K562 (cell line): ENCODE measurements at regions not wholly inside any gene's neighbourhood (a gene's known extent, or its start where the extent isn't known, plus 50 kb on each side); places are given as distances from the start of the nearest gene placed in this dataset.

Experiments used
- ATAC-seq: fragments of 200-7000 bp; cut with Tn5 transposase; 3 replicates; pipeline ENCODE4 v1.9.1; 2020; ENCODE audit warnings: moderate library complexity
- BruUV-seq: library from RNA; stranded (reverse); fragments of 400-500 nt; replicated peaks from 2 replicates; lab custom pipeline; 2021; lab: Mats Ljungman, UMichigan
- CTCF ChIA-PET: fragments of 300-600 bp; formaldehyde crosslinking; extraction: SDS; loops from one replicate; lab custom pipeline; 2021; ENCODE audit warnings: low intra/inter-chr PET ratio; lab: Yijun Ruan, JAX
- POLR2A ChIA-PET: fragments of 300-600, 350-650 bp; sonication (Branson Sonifier 250); formaldehyde crosslinking; extraction: SDS; loops from one replicate; lab custom pipeline; 2021; ENCODE audit warnings: antibody characterized with exemption, inconsistent platforms; lab: Yijun Ruan, JAX
- DNase-seq, 4 experiments: peaks; one replicate each; pipeline versions ENCODE4 v3.0.0 to v3.0.0-alpha.2; 2011 to 2018; ENCODE audit warnings: low spot score in 3 of 4, mixed read lengths in 3 of 4; ENCODE audit errors: extremely low read depth in 1 of 4
- FAIRE-seq: peaks from 2 replicates; lab custom pipeline; 2011; peaks lifted over from hg19 to GRCh38; lab: Jason Lieb, UNC
- H2AFZ ChIP-seq: 2 replicates; pipeline ENCODE4 v1.6.0; 2011; ENCODE audit warnings: low read depth, low read length, control low read depth, inconsistent platforms
- H3K27ac ChIP-seq: fragments of 200-600 bp; 3 replicates; pipeline ENCODE4 v1.8.0; 2011; ENCODE audit warnings: low read depth, mild to moderate bottlenecking, control low read depth, inconsistent platforms, low read length, moderate library complexity, mixed read lengths; ENCODE audit errors: extremely low read depth
- H3K27me3 ChIP-seq, 2 experiments: fragments of 300-600 bp in 1 of 2; 2 replicates in 1 of 2; 3 replicates in 1 of 2; pipeline versions ENCODE4 v1.6.0 to v1.8.0; 2011; ENCODE audit warnings: inconsistent platforms in 2 of 2, low read length in 2 of 2, mild to moderate bottlenecking in 1 of 2, mixed read lengths in 1 of 2, moderate library complexity in 1 of 2; ENCODE audit not compliant: control insufficient read depth in 2 of 2, insufficient read depth in 2 of 2
- H3K36me3 ChIP-seq: fragments of 300-600 bp; 3 replicates; pipeline ENCODE4 v1.8.0; 2011; ENCODE audit warnings: mild to moderate bottlenecking, low read length, inconsistent platforms; ENCODE audit not compliant: control insufficient read depth, insufficient read depth
- H3K4me1 ChIP-seq, 2 experiments: fragments of 200-600 bp in 1 of 2; replicated peaks in 1 of 2; 2 replicates in 1 of 2; 3 replicates in 1 of 2; pipeline versions ENCODE4 v1.5.1 to v1.8.0; 2011; ENCODE audit warnings: inconsistent platforms in 2 of 2, low read length in 2 of 2, mild to moderate bottlenecking in 1 of 2, mixed read lengths in 1 of 2, moderate library complexity in 1 of 2; ENCODE audit not compliant: control insufficient read depth in 2 of 2, insufficient read depth in 2 of 2
- H3K4me2 ChIP-seq: 2 replicates; pipeline ENCODE4 v1.6.1; 2011; ENCODE audit warnings: low read length, control low read depth, inconsistent platforms, mixed read lengths; ENCODE audit not compliant: insufficient read depth
- H3K4me3 ChIP-seq: fragments of 200-600 bp; sonication (generic), shearing (Covaris generic); 2 replicates; pipeline ENCODE4 v1.5.1; 2016; ENCODE audit warnings: control low read depth, inconsistent platforms
- H3K79me2 ChIP-seq: fragments of 200-600 bp; 3 replicates; pipeline ENCODE4 v1.8.0; 2011; ENCODE audit warnings: low read length, inconsistent platforms; ENCODE audit not compliant: control insufficient read depth, insufficient read depth
- H3K9ac ChIP-seq, 2 experiments: 2 replicates each; pipeline versions ENCODE4 v1.6.0 to v1.6.1; 2011; ENCODE audit warnings: low read depth in 2 of 2, low read length in 2 of 2, control low read depth in 1 of 2, inconsistent platforms in 1 of 2, mild to moderate bottlenecking in 1 of 2, mixed read lengths in 1 of 2; ENCODE audit not compliant: insufficient read depth in 1 of 2
- H3K9me1 ChIP-seq: one replicate; pipeline ENCODE4 v1.6.0; 2011; ENCODE audit warnings: inconsistent platforms, mild to moderate bottlenecking, low read length, moderate library complexity; ENCODE audit not compliant: control insufficient read depth, insufficient read depth
- H3K9me3 ChIP-seq: replicated peaks from 2 replicates; pipeline ENCODE4 v1.5.1; 2011; ENCODE audit warnings: low read depth, low read length, inconsistent platforms; ENCODE audit not compliant: control insufficient read depth, insufficient read depth
- H4K20me1 ChIP-seq: replicated peaks from 2 replicates; pipeline ENCODE4 v1.6.1; 2011; ENCODE audit warnings: low read length, inconsistent platforms, mixed read lengths; ENCODE audit not compliant: control insufficient read depth, insufficient read depth
- BRCA1 ChIP-seq, 2 experiments: fragments of 450-650 bp in 1 of 2; sonication (generic) in 1 of 2; formaldehyde crosslinking in 1 of 2; IDR thresholded peaks; 2 replicates each; pipeline versions ENCODE4 v1.5.0 to v1.6.1; 2017 to 2020; ENCODE audit warnings: mild to moderate bottlenecking in 1 of 2, missing genetic modification reagents in 1 of 2
- CBX3 ChIP-seq, 2 experiments: IDR thresholded peaks; 1 replicate in 1 of 2; 2 replicates in 1 of 2; pipeline ENCODE4 v1.6.1; 2012; ENCODE audit warnings: inconsistent platforms in 2 of 2, low read length in 2 of 2, borderline replicate concordance in 1 of 2, control low read depth in 1 of 2
- CCNT2 ChIP-seq: IDR thresholded peaks from 2 replicates; pipeline ENCODE4 v1.6.1; 2011; ENCODE audit warnings: borderline replicate concordance, low read depth, mild to moderate bottlenecking, moderate library complexity, mixed read lengths, low read length; ENCODE audit not compliant: insufficient read length; ENCODE audit errors: extremely low read depth
- EP400 ChIP-seq: fragments of 450-650 bp; IDR thresholded peaks from 2 replicates; pipeline ENCODE4 v1.6.1; 2017; ENCODE audit warnings: antibody characterized with exemption, mild to moderate bottlenecking, moderate library complexity
- HNRNPH1 ChIP-seq: fragments of 200-400 bp; formaldehyde crosslinking; optimal IDR thresholded peaks from 2 replicates; pipeline ENCODE3; 2017; ENCODE audit warnings: low read depth, mild to moderate bottlenecking, low read length, moderate library complexity
- IRF2 ChIP-seq: sonication (generic); formaldehyde crosslinking; IDR thresholded peaks from 2 replicates; pipeline ENCODE4 v1.8.1; 2022; ENCODE audit warnings: mild to moderate bottlenecking, missing genetic modification reagents
- KHSRP ChIP-seq: fragments of 450-650 bp; IDR thresholded peaks from 2 replicates; pipeline ENCODE4 v1.6.1; 2017
- NFATC3 ChIP-seq: fragments of 450-650 bp; IDR thresholded peaks from 2 replicates; pipeline ENCODE4 v1.6.1; 2017; ENCODE audit warnings: mild to moderate bottlenecking
- PHTF2 ChIP-seq: fragments of 250-450 bp; sonication (Bioruptor Pico); IDR thresholded peaks from 2 replicates; pipeline ENCODE4 v1.5.0; 2021; ENCODE audit warnings: mild to moderate bottlenecking
- POLR2B ChIP-seq: fragments of 450-650 bp; IDR thresholded peaks from 2 replicates; pipeline ENCODE4 v1.6.1; 2018; ENCODE audit warnings: low read depth; ENCODE audit not compliant: partially characterized antibody
- PURB ChIP-seq: sonication (generic); formaldehyde crosslinking; IDR thresholded peaks from 2 replicates; pipeline ENCODE4 v1.9.0; 2021; ENCODE audit warnings: low read depth, mild to moderate bottlenecking, missing genetic modification reagents
- SAP30 ChIP-seq: fragments of 200-600 bp; sonication (generic); IDR thresholded peaks from 2 replicates; pipeline ENCODE4 v1.6.1; 2012; ENCODE audit warnings: borderline replicate concordance, low read depth, mild to moderate bottlenecking, moderate library complexity, low read length, control low read depth, inconsistent platforms; ENCODE audit not compliant: insufficient read depth, poor library complexity, severe bottlenecking
- ZNF324 ChIP-seq: fragments of 250-450 bp; sonication (Bioruptor Pico); IDR thresholded peaks from 2 replicates; pipeline ENCODE4 v1.4.0; 2020; ENCODE audit warnings: mild to moderate bottlenecking
- ZNF551 ChIP-seq: fragments of 250-450 bp; sonication (Bioruptor Pico); IDR thresholded peaks from 2 replicates; pipeline ENCODE4 v1.5.0; 2021; ENCODE audit warnings: mild to moderate bottlenecking, moderate library complexity
- WGBS: fragments of 100-300 bp; shearing (Covaris generic); methylation state at CpG from one replicate; pipeline ENCODE4 v1.1.6; 2016; ENCODE audit warnings: low coverage, mixed read lengths; ENCODE audit not compliant: insufficient coverage; ENCODE audit errors: missing lambda C conversion rate; 5-methylcytosine and 5-hydroxymethylcytosine counted together
- in situ Hi-C: fragments of 300-500 bp; cut with MboI; formaldehyde crosslinking; loops from 4 replicates; pipeline ENCODE4 v1.15.0; 2018; ENCODE audit warnings: inconsistent platforms, mixed read lengths
- intact Hi-C: fragments of 100-400 bp; cut with micrococcal nuclease; formaldehyde crosslinking; loops from 2 replicates; pipeline ENCODE4 v1.14.2; 2022
- TF ChIP-seq, protein P1 (sequence below): fragments of 250-450 bp; sonication (Bioruptor Pico); IDR thresholded peaks from 2 replicates; pipeline ENCODE4 v1.4.0; 2020; ENCODE audit warnings: mild to moderate bottlenecking, moderate library complexity, borderline replicate concordance
- TF ChIP-seq, protein P2 (sequence below): sonication (generic); formaldehyde crosslinking; IDR thresholded peaks from 2 replicates; pipeline ENCODE4 v1.8.0; 2022; ENCODE audit warnings: missing genetic modification reagents, mild to moderate bottlenecking, borderline replicate concordance
- TF ChIP-seq, protein P3 (sequence below): sonication (generic); formaldehyde crosslinking; IDR thresholded peaks from 2 replicates; pipeline ENCODE4 v1.8.1; 2023; ENCODE audit warnings: mild to moderate bottlenecking, missing genetic modification reagents

DNA sequence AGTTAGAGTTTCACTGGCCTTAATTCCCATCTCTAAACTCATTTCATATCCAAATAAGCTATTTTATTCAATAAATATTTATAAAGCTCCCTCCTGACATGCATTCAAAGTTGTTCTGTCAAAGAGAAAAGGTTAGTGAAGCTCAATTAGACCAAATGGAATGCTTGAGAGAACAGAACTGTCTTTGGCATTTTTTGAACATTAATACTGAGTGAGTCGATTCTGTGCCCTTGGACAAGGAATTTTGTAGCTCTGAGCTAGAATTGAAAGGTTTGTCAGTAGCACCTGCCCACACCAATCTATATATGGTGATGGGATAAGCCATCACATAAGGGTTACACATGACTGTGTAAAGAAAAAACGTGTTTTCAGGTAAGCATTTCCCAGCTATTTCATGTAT is 631.2 kb upstream of the CCNG1 start:
- H3K27ac ChIP-seq: no peak overlapping the region
- H3K4me2 ChIP-seq: no peak overlapping the region
- no TSS peak for BruUV-seq
- H3K4me1 ChIP-seq: no peaks in the 10 kb centered on the region
- H3K9me1 ChIP-seq: no peaks in the 10 kb centered on the region
- ChIA-PET CTCF (no interaction called here), POLR2A (no interaction called here)
- no peak for ATAC-seq
- no peaks in the 10 kb centered on the region for H3K27me3 ChIP-seq
- H3K36me3 ChIP-seq: no peaks in the 10 kb centered on the region
- intact Hi-C loops (no loop called here), in situ Hi-C loops (no loop called here)
- H3K4me3 ChIP-seq: no peak overlapping the region
- FAIRE-seq: no peak
- 0% methylated on average over 2 of the region's 2 CpGs for WGBS
- no peaks in the 10 kb centered on the region for H3K79me2 ChIP-seq
- no peak for DNase-seq
- TF ChIP-seq POLR2B: no peak
- TF ChIP-seq, protein P1, sequence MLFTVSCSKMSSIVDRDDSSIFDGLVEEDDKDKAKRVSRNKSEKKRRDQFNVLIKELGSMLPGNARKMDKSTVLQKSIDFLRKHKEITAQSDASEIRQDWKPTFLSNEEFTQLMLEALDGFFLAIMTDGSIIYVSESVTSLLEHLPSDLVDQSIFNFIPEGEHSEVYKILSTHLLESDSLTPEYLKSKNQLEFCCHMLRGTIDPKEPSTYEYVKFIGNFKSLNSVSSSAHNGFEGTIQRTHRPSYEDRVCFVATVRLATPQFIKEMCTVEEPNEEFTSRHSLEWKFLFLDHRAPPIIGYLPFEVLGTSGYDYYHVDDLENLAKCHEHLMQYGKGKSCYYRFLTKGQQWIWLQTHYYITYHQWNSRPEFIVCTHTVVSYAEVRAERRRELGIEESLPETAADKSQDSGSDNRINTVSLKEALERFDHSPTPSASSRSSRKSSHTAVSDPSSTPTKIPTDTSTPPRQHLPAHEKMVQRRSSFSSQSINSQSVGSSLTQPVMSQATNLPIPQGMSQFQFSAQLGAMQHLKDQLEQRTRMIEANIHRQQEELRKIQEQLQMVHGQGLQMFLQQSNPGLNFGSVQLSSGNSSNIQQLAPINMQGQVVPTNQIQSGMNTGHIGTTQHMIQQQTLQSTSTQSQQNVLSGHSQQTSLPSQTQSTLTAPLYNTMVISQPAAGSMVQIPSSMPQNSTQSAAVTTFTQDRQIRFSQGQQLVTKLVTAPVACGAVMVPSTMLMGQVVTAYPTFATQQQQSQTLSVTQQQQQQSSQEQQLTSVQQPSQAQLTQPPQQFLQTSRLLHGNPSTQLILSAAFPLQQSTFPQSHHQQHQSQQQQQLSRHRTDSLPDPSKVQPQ (CRISPR knock-in tag): no peak
- no peak for TF ChIP-seq EP400
- TF ChIP-seq CBX3 (IDR thresholded peaks at IDR 0.05; ENCODE audit: borderline replicate concordance in 1 of 2, low read length in 2 of 2): no peak
- no peak for TF ChIP-seq IRF2
- TF ChIP-seq, protein P2, sequence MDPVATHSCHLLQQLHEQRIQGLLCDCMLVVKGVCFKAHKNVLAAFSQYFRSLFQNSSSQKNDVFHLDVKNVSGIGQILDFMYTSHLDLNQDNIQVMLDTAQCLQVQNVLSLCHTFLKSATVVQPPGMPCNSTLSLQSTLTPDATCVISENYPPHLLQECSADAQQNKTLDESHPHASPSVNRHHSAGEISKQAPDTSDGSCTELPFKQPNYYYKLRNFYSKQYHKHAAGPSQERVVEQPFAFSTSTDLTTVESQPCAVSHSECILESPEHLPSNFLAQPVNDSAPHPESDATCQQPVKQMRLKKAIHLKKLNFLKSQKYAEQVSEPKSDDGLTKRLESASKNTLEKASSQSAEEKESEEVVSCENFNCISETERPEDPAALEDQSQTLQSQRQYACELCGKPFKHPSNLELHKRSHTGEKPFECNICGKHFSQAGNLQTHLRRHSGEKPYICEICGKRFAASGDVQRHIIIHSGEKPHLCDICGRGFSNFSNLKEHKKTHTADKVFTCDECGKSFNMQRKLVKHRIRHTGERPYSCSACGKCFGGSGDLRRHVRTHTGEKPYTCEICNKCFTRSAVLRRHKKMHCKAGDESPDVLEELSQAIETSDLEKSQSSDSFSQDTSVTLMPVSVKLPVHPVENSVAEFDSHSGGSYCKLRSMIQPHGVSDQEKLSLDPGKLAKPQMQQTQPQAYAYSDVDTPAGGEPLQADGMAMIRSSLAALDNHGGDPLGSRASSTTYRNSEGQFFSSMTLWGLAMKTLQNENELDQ (CRISPR knock-in tag): no peak
- TF ChIP-seq, protein P3, sequence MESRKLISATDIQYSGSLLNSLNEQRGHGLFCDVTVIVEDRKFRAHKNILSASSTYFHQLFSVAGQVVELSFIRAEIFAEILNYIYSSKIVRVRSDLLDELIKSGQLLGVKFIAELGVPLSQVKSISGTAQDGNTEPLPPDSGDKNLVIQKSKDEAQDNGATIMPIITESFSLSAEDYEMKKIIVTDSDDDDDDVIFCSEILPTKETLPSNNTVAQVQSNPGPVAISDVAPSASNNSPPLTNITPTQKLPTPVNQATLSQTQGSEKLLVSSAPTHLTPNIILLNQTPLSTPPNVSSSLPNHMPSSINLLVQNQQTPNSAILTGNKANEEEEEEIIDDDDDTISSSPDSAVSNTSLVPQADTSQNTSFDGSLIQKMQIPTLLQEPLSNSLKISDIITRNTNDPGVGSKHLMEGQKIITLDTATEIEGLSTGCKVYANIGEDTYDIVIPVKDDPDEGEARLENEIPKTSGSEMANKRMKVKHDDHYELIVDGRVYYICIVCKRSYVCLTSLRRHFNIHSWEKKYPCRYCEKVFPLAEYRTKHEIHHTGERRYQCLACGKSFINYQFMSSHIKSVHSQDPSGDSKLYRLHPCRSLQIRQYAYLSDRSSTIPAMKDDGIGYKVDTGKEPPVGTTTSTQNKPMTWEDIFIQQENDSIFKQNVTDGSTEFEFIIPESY (CRISPR knock-in tag): no peak
- no peak for TF ChIP-seq SAP30
- TF ChIP-seq PURB (CRISPR knock-in tag): no peak
- TF ChIP-seq NFATC3: no peak
- TF ChIP-seq BRCA1 (IDR thresholded peaks at IDR 0.05): no peak
- no peak for TF ChIP-seq BRCA1 (CRISPR knock-in tag; IDR thresholded peaks at IDR 0.05)
- no peak for TF ChIP-seq CCNT2
- TF ChIP-seq PHTF2 (CRISPR knock-in tag): no peak
- TF ChIP-seq HNRNPH1: no peak
- TF ChIP-seq KHSRP: no peak
- no peak for TF ChIP-seq ZNF324 (CRISPR knock-in tag)
- TF ChIP-seq ZNF551 (CRISPR knock-in tag): no peak
- H3K9me3 ChIP-seq: no peaks in the 10 kb centered on the region
- no peak overlapping the region for H3K9ac ChIP-seq
- no peaks in the 10 kb centered on the region for H4K20me1 ChIP-seq
- H2AFZ ChIP-seq: no peak overlapping the region
